ENCODE measurements at regions not wholly inside any gene's neighbourhood (a gene's known extent, or its start where the extent isn't known, plus 50 kb on each side); places are given as distances from the start of the nearest gene placed in this dataset.

DNA sequence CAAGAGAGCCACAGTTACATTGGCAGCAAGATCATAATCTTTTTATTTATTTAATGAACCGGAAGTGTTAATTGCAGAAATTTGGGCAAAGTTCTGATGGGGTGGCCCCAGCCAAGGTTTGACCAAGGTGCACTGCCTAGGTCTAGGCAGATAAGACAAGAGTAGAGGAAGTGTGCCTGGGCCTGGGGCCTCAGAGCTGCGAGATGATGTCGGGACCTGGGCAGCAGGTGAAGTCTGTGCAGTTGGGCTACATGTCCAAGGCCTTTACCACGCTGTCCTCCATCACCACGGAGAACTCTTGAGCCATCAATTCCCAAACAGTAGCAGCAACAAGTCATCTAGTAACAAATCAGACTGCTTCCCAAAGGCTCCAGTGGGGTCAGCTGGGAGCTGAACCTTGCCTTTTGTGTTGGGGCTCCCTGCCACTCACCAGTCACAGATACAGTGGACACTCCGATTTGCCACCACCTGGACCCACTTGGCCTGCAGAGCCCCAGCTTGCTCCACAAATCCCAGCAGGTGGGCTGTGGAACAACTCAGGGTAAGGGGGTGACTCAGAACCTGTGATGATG is 52.5 kb upstream of the COMTD1 start:
- Histone ChIP-seq H3K27ac (no peak overlapping the region), H3K27me3 (ENCODE audit: low read depth) (no peaks in the 10 kb centered on the region), H3K4me3 (no peak overlapping the region), H3K9me3 (peaks cover 6% of the 10 kb centered on the region), H3K36me3 (no peaks in the 10 kb centered on the region), H3K4me1 (peaks cover 12% of the 10 kb centered on the region)
- intact Hi-C loops (cut with DNase I), result no loop called here
- TF ChIP-seq, protein P1, sequence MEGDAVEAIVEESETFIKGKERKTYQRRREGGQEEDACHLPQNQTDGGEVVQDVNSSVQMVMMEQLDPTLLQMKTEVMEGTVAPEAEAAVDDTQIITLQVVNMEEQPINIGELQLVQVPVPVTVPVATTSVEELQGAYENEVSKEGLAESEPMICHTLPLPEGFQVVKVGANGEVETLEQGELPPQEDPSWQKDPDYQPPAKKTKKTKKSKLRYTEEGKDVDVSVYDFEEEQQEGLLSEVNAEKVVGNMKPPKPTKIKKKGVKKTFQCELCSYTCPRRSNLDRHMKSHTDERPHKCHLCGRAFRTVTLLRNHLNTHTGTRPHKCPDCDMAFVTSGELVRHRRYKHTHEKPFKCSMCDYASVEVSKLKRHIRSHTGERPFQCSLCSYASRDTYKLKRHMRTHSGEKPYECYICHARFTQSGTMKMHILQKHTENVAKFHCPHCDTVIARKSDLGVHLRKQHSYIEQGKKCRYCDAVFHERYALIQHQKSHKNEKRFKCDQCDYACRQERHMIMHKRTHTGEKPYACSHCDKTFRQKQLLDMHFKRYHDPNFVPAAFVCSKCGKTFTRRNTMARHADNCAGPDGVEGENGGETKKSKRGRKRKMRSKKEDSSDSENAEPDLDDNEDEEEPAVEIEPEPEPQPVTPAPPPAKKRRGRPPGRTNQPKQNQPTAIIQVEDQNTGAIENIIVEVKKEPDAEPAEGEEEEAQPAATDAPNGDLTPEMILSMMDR (IDR thresholded peaks at IDR 0.05), result no peak
- ATAC-seq (no peak), DNase-seq (no peak)

DNA sequence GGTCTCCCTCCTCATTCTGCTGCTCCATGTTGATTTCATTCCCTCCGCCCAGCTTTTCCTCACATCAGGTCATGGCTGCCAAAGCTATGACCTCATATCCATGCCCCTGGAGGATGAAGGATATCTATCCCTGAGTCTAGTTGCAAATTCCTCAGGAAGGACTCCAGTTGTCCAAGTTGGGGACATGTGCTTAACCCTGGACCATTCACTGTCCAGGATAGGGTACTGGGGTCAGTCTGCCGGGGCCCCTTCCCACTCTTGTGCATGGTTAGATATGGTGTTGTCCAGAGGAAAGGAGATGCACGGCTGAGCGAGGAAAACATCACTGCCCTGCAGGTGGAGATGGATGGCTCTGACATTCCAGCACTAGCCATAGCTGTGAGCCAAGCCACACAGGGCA is 51.9 kb upstream of the COMTD1 start:
- intact Hi-C loops (cut with DNase I), result no loop called here
- DNase-seq, result no peak
- peaks cover 6% of the 10 kb centered on the region for H3K9me3 ChIP-seq
- no peaks in the 10 kb centered on the region for H3K27me3 ChIP-seq (ENCODE audit: low read depth)
- no peak overlapping the region for H3K4me3 ChIP-seq
- TF ChIP-seq, protein P1 (IDR thresholded peaks at IDR 0.05), result no peak
- peaks cover 16% of the 10 kb centered on the region for H3K4me1 ChIP-seq
- no peak overlapping the region for H3K27ac ChIP-seq
- no peaks in the 10 kb centered on the region for H3K36me3 ChIP-seq
- ATAC-seq, result no peak

DNA sequence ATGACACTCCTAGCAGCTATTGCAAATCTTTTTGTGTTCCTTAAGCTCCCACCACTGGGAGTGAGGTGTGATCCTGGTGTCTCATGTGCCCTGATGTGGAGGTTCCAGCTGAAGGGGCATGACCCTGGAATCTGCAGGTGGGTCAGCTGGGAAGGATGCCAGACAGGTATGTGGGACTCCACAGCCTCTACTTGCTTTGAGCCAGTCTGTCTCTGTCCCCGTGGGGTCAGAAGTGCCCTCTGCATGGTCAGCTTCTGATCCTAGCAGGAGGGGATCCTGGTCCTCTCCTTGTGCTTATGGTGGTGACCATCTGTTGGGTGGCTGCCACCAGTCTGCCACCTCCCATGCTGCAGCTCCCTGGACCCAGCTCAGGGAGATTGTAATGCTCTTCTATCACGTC is 51.1 kb upstream of the COMTD1 start:
- ATAC-seq, result no peak
- no peaks in the 10 kb centered on the region for H3K36me3 ChIP-seq
- no peak overlapping the region for H3K4me3 ChIP-seq
- DNase-seq, result no peak
- H3K9me3 ChIP-seq, result peaks cover 6% of the 10 kb centered on the region
- intact Hi-C loops (cut with DNase I), result no loop called here
- TF ChIP-seq, protein P1 (IDR thresholded peaks at IDR 0.05), result no peak
- H3K27ac ChIP-seq, result no peak overlapping the region
- H3K27me3 ChIP-seq (ENCODE audit: low read depth), result no peaks in the 10 kb centered on the region
- peaks cover 17% of the 10 kb centered on the region for H3K4me1 ChIP-seq

Data from lower lobe of right lung (tissue), 2 donors.